ENCODE measurements at regions not wholly inside any gene's neighbourhood (a gene's known extent, or its start where the extent isn't known, plus 50 kb on each side); places are given as distances from the start of the nearest gene placed in this dataset.

DNA sequence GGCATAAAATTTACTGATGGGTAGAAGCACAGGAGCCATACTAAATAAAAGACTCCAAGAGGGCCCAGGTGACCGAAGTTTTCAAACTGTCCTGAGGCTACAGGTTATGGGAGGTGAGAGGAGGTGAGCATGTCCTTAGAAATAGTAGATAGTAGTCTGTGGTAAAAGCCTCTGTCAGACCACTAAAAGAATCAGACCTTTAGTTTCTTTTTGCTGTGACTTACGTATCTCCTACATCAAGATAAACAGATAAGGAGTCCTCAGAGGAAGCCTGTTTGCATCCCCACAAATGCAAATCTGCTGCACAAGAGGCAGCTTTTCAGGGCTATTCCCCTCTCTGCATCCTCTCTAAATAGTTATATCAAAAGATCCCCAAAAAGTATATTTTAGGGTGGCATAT, 711.6 kb upstream of the SLITRK6 start:
- FAIRE-seq (no peak), DNase-seq (ENCODE audit: low read depth, low spot score) (no peak)
- Histone ChIP-seq H3K9ac (ENCODE audit: control insufficient read depth, extremely low read depth, insufficient read depth, low read length) (no peak overlapping the region), H2AFZ (ENCODE audit: control insufficient read depth, low read length) (no peak overlapping the region), H3K4me3 (ENCODE audit: control insufficient read depth in 2 of 3, extremely low read depth in 1 of 3, insufficient read depth in 2 of 3, low read depth in 1 of 3, low read length in 3 of 3) (no peak overlapping the region), H3K79me2 (ENCODE audit: control insufficient read depth, insufficient read depth, low read length) (no peaks in the 10 kb centered on the region), H3K9me3 (ENCODE audit: control insufficient read depth, low read depth, low read length) (no peaks in the 10 kb centered on the region), H3K36me3 (ENCODE audit: control insufficient read depth in 2 of 2, extremely low read depth in 1 of 2, insufficient read depth in 2 of 2, low read length in 2 of 2) (no peaks in the 10 kb centered on the region), H3K4me1 (ENCODE audit: control insufficient read depth, extremely low read depth, insufficient read depth, low read length) (no peaks in the 10 kb centered on the region), H3K4me2 (ENCODE audit: control insufficient read depth, extremely low read depth, insufficient read depth, low read depth, low read length) (no peak overlapping the region), H3K27me3 (ENCODE audit: control insufficient read depth, extremely low read depth, insufficient read depth, low read length) (no peaks in the 10 kb centered on the region), H3K9me1 (ENCODE audit: control insufficient read depth, extremely low read depth, insufficient read depth, low read length) (no peaks in the 10 kb centered on the region), H4K20me1 (ENCODE audit: control insufficient read depth, extremely low read depth, insufficient read depth, low read length) (no peaks in the 10 kb centered on the region), H3K27ac (ENCODE audit: control insufficient read depth, insufficient read depth, low read length) (no peak overlapping the region)
- dilution Hi-C loops (cut with MboI; ENCODE audit: extremely low pct_ligation_motif_present, low sequenced_read_pairs), result no loop called here
- no peak for TF ChIP-seq EZH2 (IDR thresholded peaks at IDR 0.05; ENCODE audit: low read length)
- no peak for TF ChIP-seq CTCF (optimal IDR thresholded peaks at IDR 0.05 in 1 of 3, IDR thresholded peaks at IDR 0.05 in 1 of 3, conservative IDR thresholded peaks at IDR 0.05 in 1 of 3; ENCODE audit: extremely low read depth in 1 of 3, insufficient read depth in 2 of 3, low read length in 3 of 3)

DNA sequence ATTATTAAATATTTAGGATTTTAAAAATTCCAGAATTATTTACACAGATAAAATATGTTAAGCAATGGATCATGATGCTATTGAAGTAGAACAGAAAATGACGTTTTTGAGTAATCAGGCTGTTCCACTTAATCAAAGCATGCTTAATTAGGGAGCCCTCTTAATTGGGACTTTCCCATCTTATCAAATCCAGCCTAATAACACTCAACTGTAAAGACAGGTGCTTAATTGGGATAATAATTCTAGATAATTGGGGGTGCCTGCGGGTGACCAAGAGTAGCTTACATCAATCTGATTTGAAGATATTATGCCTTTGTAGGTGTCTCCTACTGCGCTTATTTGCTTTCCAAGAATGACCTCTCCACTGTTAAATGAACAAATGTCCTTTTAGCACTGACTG, 742.2 kb upstream of the SLITRK6 start:
- DNase-seq (ENCODE audit: low read depth, low spot score), result no peak
- H3K4me3 ChIP-seq (ENCODE audit: control insufficient read depth in 2 of 3, extremely low read depth in 1 of 3, insufficient read depth in 2 of 3, low read depth in 1 of 3, low read length in 3 of 3), result no peak overlapping the region
- H4K20me1 ChIP-seq (ENCODE audit: control insufficient read depth, extremely low read depth, insufficient read depth, low read length), result no peaks in the 10 kb centered on the region
- H3K9me3 ChIP-seq (ENCODE audit: control insufficient read depth, low read depth, low read length), result no peaks in the 10 kb centered on the region
- no peaks in the 10 kb centered on the region for H3K4me1 ChIP-seq (ENCODE audit: control insufficient read depth, extremely low read depth, insufficient read depth, low read length)
- H2AFZ ChIP-seq (ENCODE audit: control insufficient read depth, low read length), result no peak overlapping the region
- H3K9me1 ChIP-seq (ENCODE audit: control insufficient read depth, extremely low read depth, insufficient read depth, low read length), result no peaks in the 10 kb centered on the region
- no peaks in the 10 kb centered on the region for H3K79me2 ChIP-seq (ENCODE audit: control insufficient read depth, insufficient read depth, low read length)
- no peaks in the 10 kb centered on the region for H3K36me3 ChIP-seq (ENCODE audit: control insufficient read depth in 2 of 2, extremely low read depth in 1 of 2, insufficient read depth in 2 of 2, low read length in 2 of 2)
- H3K4me2 ChIP-seq (ENCODE audit: control insufficient read depth, extremely low read depth, insufficient read depth, low read depth, low read length), result no peak overlapping the region
- no peak for TF ChIP-seq EZH2 (IDR thresholded peaks at IDR 0.05; ENCODE audit: low read length)
- TF ChIP-seq CTCF (optimal IDR thresholded peaks at IDR 0.05 in 1 of 3, IDR thresholded peaks at IDR 0.05 in 1 of 3, conservative IDR thresholded peaks at IDR 0.05 in 1 of 3; ENCODE audit: extremely low read depth in 1 of 3, insufficient read depth in 2 of 3, low read length in 3 of 3), result no peak
- no peaks in the 10 kb centered on the region for H3K27me3 ChIP-seq (ENCODE audit: control insufficient read depth, extremely low read depth, insufficient read depth, low read length)
- H3K9ac ChIP-seq (ENCODE audit: control insufficient read depth, extremely low read depth, insufficient read depth, low read length), result no peak overlapping the region
- no peak overlapping the region for H3K27ac ChIP-seq (ENCODE audit: control insufficient read depth, insufficient read depth, low read length)
- dilution Hi-C loops (cut with MboI; ENCODE audit: extremely low pct_ligation_motif_present, low sequenced_read_pairs), result no loop called here
- no peak for FAIRE-seq
